COLO668 (cell line): ENCODE measurements at regions not wholly inside any gene's neighbourhood (a gene's known extent, or its start where the extent isn't known, plus 50 kb on each side); places are given as distances from the start of the nearest gene placed in this dataset.
"Not testable (repeated sequence)": the region's sequence is repeated elsewhere in the genome, so short reads cannot be mapped to it uniquely, and the experiment has no call there.

ENCODE experiments used
- DNase-seq: peaks from one replicate; lab custom pipeline; 2025; ENCODE audit not compliant: unreplicated experiment; lab: John Stamatoyannopoulos, UW

- DNase-seq, result no peak
Observed at GRCh38 chr3:87796137-87796842, 262.5 kb downstream of the CGGBP1 start.

- DNase-seq, result no peak
Observed at GRCh38 chr3:87795701-87796100, 263.1 kb downstream of the CGGBP1 start.

- no peak for DNase-seq
Observed at GRCh38 chr3:87793337-87793877, 265.4 kb downstream of the CGGBP1 start.

- DNase-seq, result no peak
Observed at GRCh38 chr3:87792534-87793336, 266.1 kb downstream of the CGGBP1 start, which contains the start of gene HTR1F. TSS of gene HTR1F (plus strand) at chr3:87792706.

- no peak for DNase-seq
Observed at GRCh38 chr3:87792198-87792533, 266.6 kb downstream of the CGGBP1 start.

- no peak for DNase-seq
Observed at GRCh38 chr3:87791248-87792027, 267.4 kb downstream of the CGGBP1 start.

GRCh38 chr3:87789049-87789448 is 269.8 kb downstream of the CGGBP1 start:
- DNase-seq, result not testable (repeated sequence)

GRCh38 chr3:87788516-87788915 is 270.3 kb downstream of the CGGBP1 start:
- DNase-seq, result no peak

GRCh38 chr3:87780811-87781210 is 278.0 kb downstream of the CGGBP1 start:
- DNase-seq, result no peak

- no peak for DNase-seq
Observed at GRCh38 chr3:87778876-87779275, 279.9 kb downstream of the CGGBP1 start.

- DNase-seq, result no peak
Observed at GRCh38 chr3:87771337-87772192, 287.2 kb downstream of the CGGBP1 start.

GRCh38 chr3:87766721-87767120 is 292.1 kb downstream of the CGGBP1 start:
- no peak for DNase-seq

- no peak for DNase-seq
Observed at GRCh38 chr3:87765256-87765655, 293.5 kb downstream of the CGGBP1 start.

GRCh38 chr3:87761795-87762194 is 297.0 kb downstream of the CGGBP1 start:
- DNase-seq, result no peak

- no peak for DNase-seq
Observed at GRCh38 chr3:87761341-87761740, 297.5 kb downstream of the CGGBP1 start.

GRCh38 chr3:87756616-87757015 is 302.2 kb downstream of the CGGBP1 start:
- no peak for DNase-seq

- DNase-seq, result no peak
Observed at GRCh38 chr3:87755852-87756251, 303.0 kb downstream of the CGGBP1 start.

GRCh38 chr3:87742250-87742649 is 316.6 kb downstream of the CGGBP1 start:
- DNase-seq, result no peak

- not testable (repeated sequence) for DNase-seq
Observed at GRCh38 chr3:87740894-87741293, 317.9 kb downstream of the CGGBP1 start.

- DNase-seq, result not testable (repeated sequence)
Observed at GRCh38 chr3:87737817-87738216, 321.0 kb downstream of the CGGBP1 start.
